ENCODE measurements at regions not wholly inside any gene's neighbourhood (a gene's known extent, or its start where the extent isn't known, plus 50 kb on each side); places are given as distances from the start of the nearest gene placed in this dataset.

DNA sequence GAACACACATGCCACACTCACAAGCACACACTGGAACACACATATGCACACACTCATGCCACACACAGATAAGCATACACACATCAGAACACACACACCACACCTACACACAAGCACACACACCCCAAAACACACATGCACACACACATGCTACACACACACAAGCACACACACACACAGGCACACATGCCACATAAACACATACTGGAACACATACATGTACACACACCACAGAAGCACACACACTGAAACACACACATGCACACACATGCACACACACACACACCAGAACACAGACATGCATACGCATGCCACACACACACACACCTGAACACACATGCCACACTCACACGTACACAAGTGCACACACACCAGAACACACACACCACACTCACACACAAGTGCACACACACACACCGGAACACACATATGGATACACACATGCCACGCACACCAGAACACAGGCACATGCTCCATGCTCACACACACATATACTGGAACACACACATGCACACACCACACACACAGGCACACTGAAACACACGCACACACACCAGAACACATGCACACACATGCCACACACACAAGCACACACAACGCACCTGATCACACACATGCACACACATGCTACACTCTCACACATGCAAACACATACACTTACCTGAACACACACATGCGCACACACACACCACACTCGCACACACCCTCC, 78.0 kb upstream of the IRX4 start:
- Histone ChIP-seq H3K27ac (ENCODE audit: insufficient read depth, low read depth, low read length) (no peak overlapping the region), H3K4me3 (replicated peaks in 1 of 3; ENCODE audit: insufficient read depth in 1 of 3, low read depth in 1 of 3, low read length in 3 of 3) (no peak overlapping the region), H3K9me1 (replicated peaks; ENCODE audit: control insufficient read depth, extremely low read depth, insufficient read depth, low read length) (no peaks in the 10 kb centered on the region), H3K36me3 (ENCODE audit: control insufficient read depth in 2 of 2, extremely low read depth in 1 of 2, insufficient read depth in 2 of 2, low read length in 2 of 2) (no peaks in the 10 kb centered on the region), H4K20me1 (replicated peaks; ENCODE audit: control insufficient read depth, extremely low read depth, insufficient read depth, low read length) (no peaks in the 10 kb centered on the region), H3K9me3 (replicated peaks; ENCODE audit: control insufficient read depth, insufficient read depth, low read length) (no peaks in the 10 kb centered on the region), H3K9ac (replicated peaks; ENCODE audit: extremely low read depth, insufficient read depth, low read length) (no peak overlapping the region), H3K79me2 (ENCODE audit: control insufficient read depth, insufficient read depth, low read length) (no peaks in the 10 kb centered on the region), H2AFZ (ENCODE audit: low read depth, low read length) (no peak overlapping the region), H3K4me1 (ENCODE audit: control insufficient read depth, extremely low read depth, insufficient read depth, low read length) (no peaks in the 10 kb centered on the region), H3K27me3 (ENCODE audit: control insufficient read depth in 2 of 2, insufficient read depth in 2 of 2, low read length in 2 of 2) (no peaks in the 10 kb centered on the region), H3K4me2 (ENCODE audit: insufficient read depth, low read length) (no peak overlapping the region)
- DNase-seq (ENCODE audit: low read depth, low spot score) (no peak), FAIRE-seq (no peak)
- ChIA-PET CTCF (no interaction called here), POLR2A (no interaction called here)
- dilution Hi-C loops (cut with MboI; ENCODE audit: extremely low pct_ligation_motif_present, low sequenced_read_pairs), result no loop called here
- TF ChIP-seq POLR2AphosphoS5 (IDR thresholded peaks at IDR 0.05; ENCODE audit: insufficient read depth, low read depth, low read length) (no peak), EZH2 (IDR thresholded peaks at IDR 0.05; ENCODE audit: borderline replicate concordance, low read depth, low read length, severe bottlenecking) (no peak), GATA2 (IDR thresholded peaks at IDR 0.05; ENCODE audit: insufficient read depth, insufficient read length, low read depth, low read length) (no peak), FOS (IDR thresholded peaks at IDR 0.05; ENCODE audit: borderline replicate concordance, insufficient read depth, low read length) (no peak), JUN (IDR thresholded peaks at IDR 0.05; ENCODE audit: borderline replicate concordance, insufficient read depth, insufficient read length, low read depth) (no peak), POLR2A (IDR thresholded peaks at IDR 0.05; ENCODE audit: low read depth, low read length) (no peak), MYC (IDR thresholded peaks at IDR 0.05; ENCODE audit: low read depth, low read length) (no peak)
- TF ChIP-seq, protein P1, sequence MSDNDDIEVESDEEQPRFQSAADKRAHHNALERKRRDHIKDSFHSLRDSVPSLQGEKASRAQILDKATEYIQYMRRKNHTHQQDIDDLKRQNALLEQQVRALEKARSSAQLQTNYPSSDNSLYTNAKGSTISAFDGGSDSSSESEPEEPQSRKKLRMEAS (IDR thresholded peaks at IDR 0.05; ENCODE audit: insufficient read depth, insufficient read length), result peak; percentile 9
- BruUV-seq (replicated peaks), result no TSS peak
- intact Hi-C loops (cut with micrococcal nuclease), result no loop called here

Data from endothelial cell of umbilical vein (primary cell).